GM12878 (cell line): ENCODE measurements at regions not wholly inside any gene's neighbourhood (a gene's known extent, or its start where the extent isn't known, plus 50 kb on each side); places are given as distances from the start of the nearest gene placed in this dataset.

ENCODE experiments used
- ATAC-seq: fragments of 200-7000 bp; cut with Tn5 transposase; 3 replicates; pipeline ENCODE4 v1.9.1; 2020; ENCODE audit warnings: mild to moderate bottlenecking, moderate library complexity
- BruUV-seq: library from RNA; stranded (reverse); fragments of 400-500 nt; replicated peaks from 2 replicates; lab custom pipeline; 2021; lab: Mats Ljungman, UMichigan
- CTCF ChIA-PET: fragments of 300-600 bp; sonication (Branson Sonifier 250); formaldehyde crosslinking; extraction: SDS; loops from one replicate; lab custom pipeline; 2021; ENCODE audit warnings: inconsistent platforms; lab: Yijun Ruan, JAX
- POLR2A ChIA-PET: fragments of 350-600 bp; formaldehyde crosslinking; extraction: SDS; loops from one replicate; lab custom pipeline; 2021; ENCODE audit warnings: inconsistent platforms; lab: Charles Lee
- RAD21 ChIA-PET: fragments of 300-600 bp; sonication (Branson Sonifier 250); formaldehyde crosslinking; loops from one replicate; lab custom pipeline; 2023; ENCODE audit warnings: antibody characterized with exemption; ENCODE audit not compliant: unreplicated experiment; lab: Charles Lee
- SMC1A ChIA-PET: fragments of 300-600 bp; sonication (Branson Sonifier 250); formaldehyde crosslinking; loops from one replicate; lab custom pipeline; 2023; ENCODE audit not compliant: unreplicated experiment, uncharacterized antibody; lab: Charles Lee
- DNase-seq: peaks from one replicate; pipeline ENCODE4 v3.0.0-alpha.2; 2011; ENCODE audit warnings: low read depth, low spot score
- FAIRE-seq: peaks from 3 replicates; lab custom pipeline; 2011; peaks lifted over from hg19 to GRCh38; lab: Jason Lieb, UNC
- H2AFZ ChIP-seq: 2 replicates; pipeline ENCODE4 v1.6.0; 2011; ENCODE audit warnings: low read depth, low read length, control low read depth; ENCODE audit not compliant: control insufficient read depth
- H3K27ac ChIP-seq: 2 replicates; pipeline ENCODE4 v1.5.1; 2011; ENCODE audit warnings: control low read depth; ENCODE audit not compliant: control insufficient read depth, insufficient read depth
- H3K27me3 ChIP-seq, 2 experiments: replicated peaks in 1 of 2; 2 replicates each; pipeline versions ENCODE4 v1.6.0 to v1.6.1; 2011; ENCODE audit warnings: low read length in 1 of 2; ENCODE audit not compliant: control insufficient read depth in 2 of 2, insufficient read depth in 2 of 2
- H3K36me3 ChIP-seq, 2 experiments: 2 replicates each; pipeline ENCODE4 v1.5.1; 2011; ENCODE audit warnings: low read length in 1 of 2; ENCODE audit not compliant: control insufficient read depth in 2 of 2, insufficient read depth in 2 of 2
- H3K4me1 ChIP-seq: 2 replicates; pipeline ENCODE4 v1.6.1; 2011; ENCODE audit warnings: mild to moderate bottlenecking, low read length, moderate library complexity, mixed read lengths; ENCODE audit not compliant: control insufficient read depth, insufficient read depth
- H3K4me2 ChIP-seq: 2 replicates; pipeline ENCODE4 v1.6.0; 2011; ENCODE audit warnings: control low read depth; ENCODE audit not compliant: control insufficient read depth, insufficient read depth
- H3K4me3 ChIP-seq: fragments of 200-600 bp; sonication (generic); 2 replicates; pipeline ENCODE4 v1.5.1; 2016
- H3K79me2 ChIP-seq: 2 replicates; pipeline ENCODE4 v1.6.0; 2011; ENCODE audit warnings: low read length; ENCODE audit not compliant: control insufficient read depth, insufficient read depth
- H3K9ac ChIP-seq: 2 replicates; pipeline ENCODE4 v1.8.0; 2011; ENCODE audit warnings: low read length, control low read depth, mixed read lengths; ENCODE audit not compliant: control insufficient read depth, insufficient read depth
- H3K9me3 ChIP-seq: replicated peaks from 3 replicates; pipeline ENCODE4 v1.5.1; 2011; ENCODE audit warnings: mild to moderate bottlenecking, low read length; ENCODE audit not compliant: control insufficient read depth, insufficient read depth
- H4K20me1 ChIP-seq: 2 replicates; pipeline ENCODE4 v1.6.0; 2011; ENCODE audit not compliant: control insufficient read depth, insufficient read depth
- BCLAF1 ChIP-seq: fragments of 450-650 bp; IDR thresholded peaks from 2 replicates; pipeline ENCODE4 v1.6.1; 2017; ENCODE audit warnings: antibody characterized with exemption, mild to moderate bottlenecking, moderate library complexity
- CBX3 ChIP-seq: fragments of 200-600 bp; sonication (generic); IDR thresholded peaks from 2 replicates; pipeline ENCODE4 v1.6.1; 2016; ENCODE audit warnings: low read depth, borderline replicate concordance
- CBX5 ChIP-seq: sonication (generic); IDR thresholded peaks from 2 replicates; pipeline ENCODE4 v1.6.1; 2016; ENCODE audit warnings: low read depth, moderate library complexity, mild to moderate bottlenecking, inconsistent platforms
- FOS ChIP-seq: IDR thresholded peaks from 3 replicates; pipeline ENCODE4 v1.6.1; 2011; ENCODE audit warnings: borderline replicate concordance; ENCODE audit not compliant: insufficient read length; ENCODE audit errors: extremely low read depth
- HDGF ChIP-seq: fragments of 450-650 bp; IDR thresholded peaks from 2 replicates; pipeline ENCODE4 v1.6.1; 2016; ENCODE audit warnings: antibody characterized with exemption
- IKZF1 ChIP-seq: fragments of 450-650 bp; conservative IDR thresholded peaks from 2 replicates; pipeline ENCODE4 v1.6.1; 2017; ENCODE audit warnings: antibody characterized with exemption, mild to moderate bottlenecking
- IKZF2 ChIP-seq, 2 experiments: fragments of 450-650 bp; IDR thresholded peaks; 2 replicates each; pipeline ENCODE4 v1.6.1; 2017; ENCODE audit warnings: mild to moderate bottlenecking in 2 of 2, moderate library complexity in 2 of 2
- IRF4 ChIP-seq: IDR thresholded peaks from 2 replicates; pipeline ENCODE4 v1.6.1; 2011; ENCODE audit warnings: low read depth, low read length
- MXI1 ChIP-seq: fragments of 150-350 bp; IDR thresholded peaks from 2 replicates; pipeline ENCODE4 v1.6.1; 2011; ENCODE audit warnings: low read depth, mild to moderate bottlenecking, inconsistent platforms, low read length, improper control_type of control experiment
- NFYA ChIP-seq: IDR thresholded peaks from 2 replicates; pipeline ENCODE4 v1.6.1; 2011; ENCODE audit warnings: low read depth, mild to moderate bottlenecking, low read length, improper control_type of control experiment, borderline replicate concordance
- POU2F2 ChIP-seq: IDR thresholded peaks from 3 replicates; pipeline ENCODE4 v1.6.1; 2011; ENCODE audit warnings: low read depth, mild to moderate bottlenecking, low read length, borderline replicate concordance
- RB1 ChIP-seq: fragments of 450-650 bp; formaldehyde crosslinking; IDR thresholded peaks from 2 replicates; pipeline ENCODE4 v1.6.1; 2017; ENCODE audit warnings: mild to moderate bottlenecking, borderline replicate concordance
- RFX5 ChIP-seq: IDR thresholded peaks from 2 replicates; pipeline ENCODE4 v1.6.1; 2011; ENCODE audit warnings: low read depth, low read length, improper control_type of control experiment
- TAF1 ChIP-seq: IDR thresholded peaks from 2 replicates; pipeline ENCODE4 v1.6.1; 2011; ENCODE audit warnings: mild to moderate bottlenecking, low read depth, low read length, borderline replicate concordance
- TCF7 ChIP-seq: IDR thresholded peaks from 2 replicates; pipeline ENCODE4 v1.6.1; 2014; ENCODE audit warnings: antibody characterized with exemption, borderline replicate concordance
- ZNF24 ChIP-seq: fragments of 450-650 bp; IDR thresholded peaks from 2 replicates; pipeline ENCODE4 v1.6.1; 2017; ENCODE audit warnings: antibody characterized with exemption, mild to moderate bottlenecking
- ZSCAN29 ChIP-seq: fragments of 450-650 bp; IDR thresholded peaks from 2 replicates; pipeline ENCODE4 v1.6.1; 2017; ENCODE audit warnings: mild to moderate bottlenecking, moderate library complexity
- WGBS: methylation state at CpG from one replicate; pipeline ENCODE4 v1.1.6; 2016; ENCODE audit warnings: low lambda C conversion rate; ENCODE audit not compliant: insufficient replicate concordance, insufficient coverage; ENCODE audit errors: missing lambda C conversion rate; 5-methylcytosine and 5-hydroxymethylcytosine counted together
- in situ Hi-C: fragments of 300-500 bp; cut with MboI; formaldehyde crosslinking; loops from 9 replicates; pipeline ENCODE4 v1.14.3; 2018; ENCODE audit warnings: mixed read lengths
- intact Hi-C: fragments of 100-400 bp; cut with micrococcal nuclease; formaldehyde crosslinking; loops from one replicate; pipeline ENCODE4 v1.14.2; 2022; ENCODE audit not compliant: unreplicated experiment

DNA sequence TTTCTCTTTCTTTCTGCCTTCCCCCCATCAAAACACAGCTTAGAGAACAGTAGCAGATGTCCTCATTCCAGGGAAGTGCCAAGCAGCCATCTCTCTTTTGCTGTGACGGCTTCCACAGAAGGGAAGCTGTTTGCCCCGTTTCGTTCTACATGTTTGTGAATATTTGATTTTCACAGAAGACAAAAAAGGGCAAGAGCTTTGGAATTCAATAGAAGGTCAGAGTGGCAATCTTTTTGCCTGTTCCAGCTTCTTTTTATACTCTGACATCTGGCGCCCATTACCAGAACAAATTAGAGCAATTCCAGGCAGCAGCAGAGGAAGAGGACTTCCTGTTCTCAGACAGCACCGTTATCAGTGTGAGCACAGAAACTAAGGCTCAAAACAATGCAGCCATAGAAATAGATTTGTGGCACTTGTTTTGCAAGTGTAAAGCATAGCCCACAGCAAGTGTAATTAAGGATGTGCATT is 79.0 kb upstream of the CDH19 start:
- ATAC-seq (no peak), DNase-seq (no peak), FAIRE-seq (no peak)
- intact Hi-C loops, result no loop called here
- POLR2A ChIA-PET, result no interaction called here
- Histone ChIP-seq H3K36me3 (no peaks in the 10 kb centered on the region), H3K9ac (no peak overlapping the region), H3K4me2 (no peak overlapping the region), H3K27ac (no peak overlapping the region), H3K27me3 (no peaks in the 10 kb centered on the region), H3K9me3 (no peaks in the 10 kb centered on the region; the same call in 2 of the 3 replicates), H4K20me1 (no peaks in the 10 kb centered on the region), H2AFZ (no peak overlapping the region), H3K4me1 (no peaks in the 10 kb centered on the region), H3K4me3 (no peak overlapping the region), H3K79me2 (no peaks in the 10 kb centered on the region)
- RAD21 ChIA-PET, result no interaction called here
- no peak for TF ChIP-seq NFYA
- no peak for TF ChIP-seq TCF7
- no peak for TF ChIP-seq BCLAF1
- TF ChIP-seq TAF1, result no peak
- TF ChIP-seq IKZF1, result no peak
- TF ChIP-seq IKZF2 (IDR thresholded peaks at IDR 0.05), result no peak
- no TSS peak for BruUV-seq
- WGBS, result 2% methylated on average over 5 of the region's 5 CpGs
- CTCF ChIA-PET, result no interaction called here
- in situ Hi-C loops, result no loop called here
- SMC1A ChIA-PET, result no interaction called here

- Histone ChIP-seq H4K20me1 (no peaks in the 10 kb centered on the region), H3K27ac (no peak overlapping the region), H3K4me1 (no peaks in the 10 kb centered on the region), H3K79me2 (no peaks in the 10 kb centered on the region), H3K4me3 (no peak overlapping the region), H2AFZ (no peak overlapping the region), H3K9me3 (no peaks in the 10 kb centered on the region), H3K4me2 (no peak overlapping the region), H3K36me3 (no peaks in the 10 kb centered on the region), H3K9ac (no peak overlapping the region), H3K27me3 (no peaks in the 10 kb centered on the region)
- no peak for ATAC-seq
- intact Hi-C loops (no loop called here), in situ Hi-C loops (no loop called here)
- RAD21 ChIA-PET, result no interaction called here
- no peak for FAIRE-seq
- CTCF ChIA-PET, result no interaction called here
- SMC1A ChIA-PET, result no interaction called here
- DNase-seq, result no peak
- no TSS peak for BruUV-seq
- POLR2A ChIA-PET, result no interaction called here
- WGBS, result 28% methylated on average over 4 of the region's 4 CpGs
- TF ChIP-seq HDGF (no peak), FOS (no peak), CBX3 (no peak), RFX5 (no peak), CBX5 (no peak), ZSCAN29 (no peak), ZNF24 (no peak), MXI1 (no peak), NFYA (no peak), POU2F2 (no peak), RB1 (no peak), IRF4 (no peak)
These were observed 72.8 kb upstream of the CDH19 start for GRCh38 chr18:66676699-66677098.
